ENCODE measurements at regions not wholly inside any gene's neighbourhood (a gene's known extent, or its start where the extent isn't known, plus 50 kb on each side); places are given as distances from the start of the nearest gene placed in this dataset.

DNA sequence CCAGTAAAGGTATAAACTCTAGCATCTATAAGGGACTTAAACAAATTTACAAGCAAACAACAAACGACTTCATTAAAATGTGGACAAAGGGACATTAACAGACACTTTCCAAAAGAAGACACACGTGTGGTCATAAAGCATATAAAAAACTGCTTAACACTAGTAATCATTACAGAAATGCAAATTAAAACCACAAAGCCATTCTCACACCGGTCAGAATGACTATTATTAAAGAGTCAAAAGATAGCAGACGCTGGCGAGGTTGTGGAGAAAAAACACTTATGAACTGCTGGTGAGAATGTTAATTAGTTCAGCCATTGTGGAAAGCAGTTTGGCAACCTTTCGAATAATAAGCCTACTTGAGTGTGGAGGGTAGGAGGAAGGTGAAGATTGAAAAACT, 217.1 kb upstream of the DLGAP1 start:
- CTCF ChIA-PET = no interaction called here
- no peak for FAIRE-seq
- 0% methylated on average over 6 of the region's 6 CpGs for WGBS (ENCODE audit: missing lambda C conversion rate)
- TF ChIP-seq JUN (IDR thresholded peaks at IDR 0.05) = no peak
- no peak for TF ChIP-seq POLR2AphosphoS2 (conservative IDR thresholded peaks at IDR 0.05; ENCODE audit: low read length)
- TF ChIP-seq, protein P1, sequence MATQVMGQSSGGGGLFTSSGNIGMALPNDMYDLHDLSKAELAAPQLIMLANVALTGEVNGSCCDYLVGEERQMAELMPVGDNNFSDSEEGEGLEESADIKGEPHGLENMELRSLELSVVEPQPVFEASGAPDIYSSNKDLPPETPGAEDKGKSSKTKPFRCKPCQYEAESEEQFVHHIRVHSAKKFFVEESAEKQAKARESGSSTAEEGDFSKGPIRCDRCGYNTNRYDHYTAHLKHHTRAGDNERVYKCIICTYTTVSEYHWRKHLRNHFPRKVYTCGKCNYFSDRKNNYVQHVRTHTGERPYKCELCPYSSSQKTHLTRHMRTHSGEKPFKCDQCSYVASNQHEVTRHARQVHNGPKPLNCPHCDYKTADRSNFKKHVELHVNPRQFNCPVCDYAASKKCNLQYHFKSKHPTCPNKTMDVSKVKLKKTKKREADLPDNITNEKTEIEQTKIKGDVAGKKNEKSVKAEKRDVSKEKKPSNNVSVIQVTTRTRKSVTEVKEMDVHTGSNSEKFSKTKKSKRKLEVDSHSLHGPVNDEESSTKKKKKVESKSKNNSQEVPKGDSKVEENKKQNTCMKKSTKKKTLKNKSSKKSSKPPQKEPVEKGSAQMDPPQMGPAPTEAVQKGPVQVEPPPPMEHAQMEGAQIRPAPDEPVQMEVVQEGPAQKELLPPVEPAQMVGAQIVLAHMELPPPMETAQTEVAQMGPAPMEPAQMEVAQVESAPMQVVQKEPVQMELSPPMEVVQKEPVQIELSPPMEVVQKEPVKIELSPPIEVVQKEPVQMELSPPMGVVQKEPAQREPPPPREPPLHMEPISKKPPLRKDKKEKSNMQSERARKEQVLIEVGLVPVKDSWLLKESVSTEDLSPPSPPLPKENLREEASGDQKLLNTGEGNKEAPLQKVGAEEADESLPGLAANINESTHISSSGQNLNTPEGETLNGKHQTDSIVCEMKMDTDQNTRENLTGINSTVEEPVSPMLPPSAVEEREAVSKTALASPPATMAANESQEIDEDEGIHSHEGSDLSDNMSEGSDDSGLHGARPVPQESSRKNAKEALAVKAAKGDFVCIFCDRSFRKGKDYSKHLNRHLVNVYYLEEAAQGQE (IDR thresholded peaks at IDR 0.05) = no peak
- TF ChIP-seq RCOR1 (IDR thresholded peaks at IDR 0.05; ENCODE audit: low read depth, low read length) = no peak
- TF ChIP-seq NPAS2 (CRISPR knock-in tag; IDR thresholded peaks at IDR 0.05; ENCODE audit: borderline replicate concordance) = no peak
- TF ChIP-seq MAZ (IDR thresholded peaks at IDR 0.05; ENCODE audit: borderline replicate concordance, low read depth, low read length) = no peak
- TF ChIP-seq CBX2 (IDR thresholded peaks at IDR 0.05; ENCODE audit: borderline replicate concordance, low read depth) = no peak
- no peak for TF ChIP-seq MYC (IDR thresholded peaks at IDR 0.05; ENCODE audit: borderline replicate concordance, low read length)
- TF ChIP-seq GATA3 (IDR thresholded peaks at IDR 0.05; ENCODE audit: borderline replicate concordance) = no peak
- TF ChIP-seq SMC3 (IDR thresholded peaks at IDR 0.05) = no peak
- TF ChIP-seq ZNF302 (CRISPR knock-in tag; IDR thresholded peaks at IDR 0.05) = no peak
- POLR2A ChIA-PET = no interaction called here
- Histone ChIP-seq H3K27ac (no peak overlapping the region), H3K4me1 (no peaks in the 10 kb centered on the region), H3K9me3 (no peaks in the 10 kb centered on the region), H3K4me2 (no peak overlapping the region), H3K4me3 (no peak overlapping the region)
- no peak for DNase-seq (ENCODE audit: low read depth in 1 of 2, low spot score in 1 of 2)
- no peak for ATAC-seq

- Histone ChIP-seq H3K4me2 (no peak overlapping the region), H3K4me3 (no peak overlapping the region), H3K27ac (no peak overlapping the region), H3K9me3 (no peaks in the 10 kb centered on the region), H3K4me1 (no peaks in the 10 kb centered on the region)
- POLR2A ChIA-PET = no interaction called here
- DNase-seq (ENCODE audit: low read depth in 1 of 2, low spot score in 1 of 2) (no peak), FAIRE-seq (no peak), ATAC-seq (no peak)
- CTCF ChIA-PET = no interaction called here
- TF ChIP-seq, protein P2, sequence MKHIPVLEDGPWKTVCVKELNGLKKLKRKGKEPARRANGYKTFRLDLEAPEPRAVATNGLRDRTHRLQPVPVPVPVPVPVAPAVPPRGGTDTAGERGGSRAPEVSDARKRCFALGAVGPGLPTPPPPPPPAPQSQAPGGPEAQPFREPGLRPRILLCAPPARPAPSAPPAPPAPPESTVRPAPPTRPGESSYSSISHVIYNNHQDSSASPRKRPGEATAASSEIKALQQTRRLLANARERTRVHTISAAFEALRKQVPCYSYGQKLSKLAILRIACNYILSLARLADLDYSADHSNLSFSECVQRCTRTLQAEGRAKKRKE (CRISPR knock-in tag; IDR thresholded peaks at IDR 0.05; ENCODE audit: low read depth) = no peak
- no peak for TF ChIP-seq JUN (IDR thresholded peaks at IDR 0.05)
- TF ChIP-seq HOXB13 (CRISPR knock-in tag; IDR thresholded peaks at IDR 0.05; ENCODE audit: low read depth) = no peak
- TF ChIP-seq RNF2 (IDR thresholded peaks at IDR 0.05; ENCODE audit: borderline replicate concordance, low read depth) = no peak
- TF ChIP-seq CBX2 (IDR thresholded peaks at IDR 0.05; ENCODE audit: borderline replicate concordance, low read depth) = no peak
- no peak for TF ChIP-seq MAZ (IDR thresholded peaks at IDR 0.05; ENCODE audit: borderline replicate concordance, low read depth, low read length)
- TF ChIP-seq, protein P3, sequence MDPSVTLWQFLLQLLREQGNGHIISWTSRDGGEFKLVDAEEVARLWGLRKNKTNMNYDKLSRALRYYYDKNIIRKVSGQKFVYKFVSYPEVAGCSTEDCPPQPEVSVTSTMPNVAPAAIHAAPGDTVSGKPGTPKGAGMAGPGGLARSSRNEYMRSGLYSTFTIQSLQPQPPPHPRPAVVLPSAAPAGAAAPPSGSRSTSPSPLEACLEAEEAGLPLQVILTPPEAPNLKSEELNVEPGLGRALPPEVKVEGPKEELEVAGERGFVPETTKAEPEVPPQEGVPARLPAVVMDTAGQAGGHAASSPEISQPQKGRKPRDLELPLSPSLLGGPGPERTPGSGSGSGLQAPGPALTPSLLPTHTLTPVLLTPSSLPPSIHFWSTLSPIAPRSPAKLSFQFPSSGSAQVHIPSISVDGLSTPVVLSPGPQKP (IDR thresholded peaks at IDR 0.05; ENCODE audit: low read depth, low read length) = no peak
These were observed 203.7 kb upstream of the DLGAP1 start for GRCh38 chr18:4658804-4659203.

DNA sequence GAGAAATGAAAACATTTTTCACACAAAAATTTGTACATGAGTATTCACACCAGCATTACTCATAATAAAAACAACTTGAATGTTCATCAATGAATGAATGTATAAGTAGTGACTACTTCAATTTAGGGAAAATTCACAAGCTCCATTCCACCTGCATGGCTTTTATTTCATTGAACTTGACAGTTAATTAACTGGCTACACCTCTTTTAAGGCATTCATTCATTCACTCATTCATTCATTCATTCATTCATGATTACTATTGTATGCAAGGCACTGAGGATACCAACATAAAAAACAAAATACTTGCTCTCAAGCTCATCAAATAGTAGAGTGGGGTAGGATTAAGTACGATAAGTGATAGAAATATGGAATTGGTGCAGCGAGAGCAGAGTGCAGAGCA, 198.3 kb upstream of the DLGAP1 start:
- ChIA-PET POLR2A (no interaction called here), CTCF (no interaction called here)
- WGBS (ENCODE audit: missing lambda C conversion rate) = 0% methylated on average over 2 of the region's 2 CpGs
- Histone ChIP-seq H3K4me2 (no peak overlapping the region), H3K4me1 (no peaks in the 10 kb centered on the region), H3K4me3 (no peak overlapping the region), H3K9me3 (no peaks in the 10 kb centered on the region), H3K27ac (no peak overlapping the region)
- ATAC-seq (no peak), DNase-seq (ENCODE audit: low read depth in 1 of 2, low spot score in 1 of 2) (no peak), FAIRE-seq (no peak)
- TF ChIP-seq SMC3 (IDR thresholded peaks at IDR 0.05) = no peak
- TF ChIP-seq TFCP2L1 (CRISPR knock-in tag; IDR thresholded peaks at IDR 0.05) = no peak
- no peak for TF ChIP-seq RFX5 (IDR thresholded peaks at IDR 0.05)
- TF ChIP-seq HEYL (CRISPR knock-in tag; IDR thresholded peaks at IDR 0.05) = no peak

All from A549 (cell line).